CD4-positive, alpha-beta T cell treated with Interleukin-1 beta for 1 hour (primary cell): ENCODE measurements at regions not wholly inside any gene's neighbourhood (a gene's known extent, or its start where the extent isn't known, plus 50 kb on each side); places are given as distances from the start of the nearest gene placed in this dataset.
"Not testable (repeated sequence)": the region's sequence is repeated elsewhere in the genome, so short reads cannot be mapped to it uniquely, and the experiment has no call there.

Experiments
- DNase-seq, 2 donors: peaks; one replicate each; pipeline ENCODE4 v3.0.0-alpha.2; 2020 to 2022

GRCh38 chr12:87385322-87385721 is 643.9 kb downstream of the C12orf50 start:
- no peak for DNase-seq

- DNase-seq, result no peak
These were observed 645.0 kb downstream of the C12orf50 start for GRCh38 chr12:87384226-87384625.

- no peak for DNase-seq
These were observed 645.5 kb downstream of the C12orf50 start for GRCh38 chr12:87383680-87384079.

- no peak for DNase-seq
These were observed 646.1 kb downstream of the C12orf50 start for GRCh38 chr12:87382959-87383566.

- no peak for DNase-seq
These were observed 646.8 kb downstream of the C12orf50 start for GRCh38 chr12:87382436-87382835.

- no peak for DNase-seq
These were observed 647.5 kb downstream of the C12orf50 start for GRCh38 chr12:87381742-87382141.

- DNase-seq, result no peak
These were observed 650.7 kb downstream of the C12orf50 start for GRCh38 chr12:87378526-87378925.

GRCh38 chr12:87376722-87377121 is 652.5 kb downstream of the C12orf50 start:
- no peak for DNase-seq

- DNase-seq, result no peak
These were observed 660.0 kb downstream of the C12orf50 start for GRCh38 chr12:87369161-87369560.

GRCh38 chr12:87368259-87368658 is 660.9 kb downstream of the C12orf50 start:
- no peak for DNase-seq

- no peak for DNase-seq
These were observed 663.8 kb downstream of the C12orf50 start for GRCh38 chr12:87365423-87365822.

GRCh38 chr12:87363497-87364084 is 665.6 kb downstream of the C12orf50 start:
- DNase-seq, result no peak

- DNase-seq, result no peak
These were observed 679.5 kb downstream of the C12orf50 start for GRCh38 chr12:87349681-87350080.

GRCh38 chr12:87348071-87348470 is 681.1 kb downstream of the C12orf50 start:
- no peak for DNase-seq

- DNase-seq, result no peak
These were observed 684.5 kb downstream of the C12orf50 start for GRCh38 chr12:87344699-87345098.

- no peak for DNase-seq
These were observed 690.5 kb downstream of the C12orf50 start for GRCh38 chr12:87338681-87339080.

GRCh38 chr12:87336814-87337336 is 692.3 kb downstream of the C12orf50 start:
- DNase-seq, result no peak

- DNase-seq, result no peak
These were observed 696.0 kb downstream of the C12orf50 start for GRCh38 chr12:87332987-87333726.

- DNase-seq, result not testable (repeated sequence)
These were observed 699.1 kb downstream of the C12orf50 start for GRCh38 chr12:87330071-87330555.

- DNase-seq, result no peak
These were observed 699.9 kb downstream of the C12orf50 start for GRCh38 chr12:87329076-87329863.

GRCh38 chr12:87323369-87323768 is 705.8 kb downstream of the C12orf50 start:
- no peak for DNase-seq

GRCh38 chr12:87320724-87321123 is 708.5 kb downstream of the C12orf50 start:
- no peak for DNase-seq

- DNase-seq, result no peak
These were observed 711.9 kb downstream of the C12orf50 start for GRCh38 chr12:87317302-87317701.
